ENCODE measurements at regions not wholly inside any gene's neighbourhood (a gene's known extent, or its start where the extent isn't known, plus 50 kb on each side); places are given as distances from the start of the nearest gene placed in this dataset.
A peak's percentile ranks its signal among the peaks of the same experiment; 100 is the strongest.
"Not testable (repeated sequence)": the region's sequence is repeated elsewhere in the genome, so short reads cannot be mapped to it uniquely, and the experiment has no call there.

DNA sequence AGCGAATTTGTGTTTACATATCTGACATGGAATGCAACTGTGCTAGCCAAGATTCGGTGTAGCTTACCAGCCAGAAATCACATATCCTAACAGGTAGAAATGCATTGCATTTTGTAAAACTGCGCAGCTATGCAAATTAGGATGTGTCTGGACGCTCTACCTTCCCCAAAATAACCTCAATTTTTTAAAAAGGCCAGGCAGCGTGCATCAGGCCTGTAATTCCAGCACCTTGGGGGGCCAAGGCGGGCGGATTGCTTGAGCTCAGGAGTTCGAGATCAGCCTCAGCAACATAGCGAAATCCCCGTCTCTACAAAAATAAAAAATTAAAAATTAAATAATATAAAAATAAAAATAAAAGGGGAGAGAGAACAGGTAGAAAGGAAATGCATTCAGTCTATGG, 305.0 kb downstream of the TYW1 start:
- no peak for DNase-seq

DNA sequence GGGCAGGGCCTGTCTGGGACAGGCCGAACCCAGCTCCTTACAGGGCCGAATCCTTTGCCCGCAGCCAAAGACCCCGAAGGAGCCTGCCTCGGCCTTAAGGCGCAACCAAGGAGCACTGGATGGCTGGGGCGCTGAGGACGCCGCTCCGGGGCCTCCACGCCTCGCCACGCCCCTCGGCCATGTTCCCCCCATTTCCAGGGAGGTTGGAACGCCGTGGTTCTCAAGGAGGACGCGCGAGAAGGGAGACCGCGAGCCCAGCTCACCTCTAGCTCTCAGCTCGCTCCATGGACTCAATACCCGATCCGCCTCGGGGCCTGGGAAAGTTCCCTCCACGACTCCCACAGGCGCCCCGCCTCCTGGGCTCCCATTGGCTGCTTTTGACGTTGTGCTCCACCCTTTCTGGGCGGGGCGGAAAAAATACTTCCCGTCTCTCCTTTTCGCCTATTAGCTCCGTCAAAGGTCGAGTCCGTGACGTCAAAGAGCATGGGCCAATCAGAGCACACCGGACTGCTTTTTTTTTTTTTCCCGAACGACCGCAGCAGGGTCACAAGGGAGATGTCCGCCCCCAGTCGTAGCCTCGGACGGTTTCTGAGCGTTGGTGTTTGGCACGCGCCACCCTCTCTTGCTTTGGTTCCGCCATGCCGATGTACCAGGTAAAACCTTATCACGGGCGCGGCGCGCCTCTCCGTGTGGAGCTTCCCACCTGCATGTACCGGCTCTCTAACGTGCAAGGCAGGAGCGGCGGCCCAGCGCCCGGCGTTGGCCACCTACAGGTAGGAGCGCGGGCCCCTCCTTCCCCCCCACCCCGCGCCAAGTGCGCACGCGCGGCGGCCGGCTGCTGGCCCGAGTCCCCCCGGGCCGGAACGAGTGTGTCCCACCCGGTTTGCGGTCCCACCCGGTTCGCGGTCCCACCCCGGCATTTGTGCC, 305.7 kb downstream of the TYW1 start:
- peak; percentile 98 to 99 for DNase-seq

DNA sequence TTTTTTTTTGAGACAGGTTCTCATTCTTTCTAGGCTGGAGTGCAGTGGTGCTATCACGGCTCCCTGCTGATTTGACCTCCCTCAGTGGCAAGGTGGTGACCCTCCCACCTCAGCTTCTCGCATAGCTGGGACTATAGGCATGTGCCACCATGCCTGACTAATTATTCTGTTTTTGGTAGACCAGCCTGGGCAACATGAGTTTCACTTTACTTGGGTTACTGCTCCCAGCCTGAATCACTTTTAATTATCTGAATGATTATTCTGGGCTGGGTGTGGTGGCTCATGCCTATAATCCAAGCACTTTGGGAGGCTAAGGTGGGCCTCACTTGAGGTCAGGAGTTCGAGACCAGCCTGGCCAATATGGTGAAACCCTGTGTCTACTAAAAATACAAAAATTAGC, 308.2 kb downstream of the TYW1 start:
- DNase-seq = not testable (repeated sequence)

DNA sequence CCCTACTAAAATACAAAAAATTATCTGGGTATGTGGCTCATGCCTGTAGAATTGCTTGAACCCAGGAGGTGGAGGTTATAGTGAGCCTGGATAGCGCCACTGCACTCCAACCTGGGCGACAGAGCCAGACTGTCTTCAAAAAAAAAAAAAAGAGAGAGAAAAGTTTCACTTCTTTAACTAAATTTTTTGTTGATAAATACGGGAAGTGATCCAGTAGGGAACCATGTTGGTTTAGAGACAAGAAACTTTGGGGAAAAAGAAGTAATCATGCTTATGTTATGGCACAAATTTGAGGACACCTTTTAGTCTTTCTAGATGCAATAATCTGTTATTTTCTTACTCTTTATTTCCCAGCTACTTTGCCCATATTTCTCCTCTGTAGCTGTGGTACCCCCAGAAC, 309.7 kb downstream of the TYW1 start:
- no peak for DNase-seq

DNA sequence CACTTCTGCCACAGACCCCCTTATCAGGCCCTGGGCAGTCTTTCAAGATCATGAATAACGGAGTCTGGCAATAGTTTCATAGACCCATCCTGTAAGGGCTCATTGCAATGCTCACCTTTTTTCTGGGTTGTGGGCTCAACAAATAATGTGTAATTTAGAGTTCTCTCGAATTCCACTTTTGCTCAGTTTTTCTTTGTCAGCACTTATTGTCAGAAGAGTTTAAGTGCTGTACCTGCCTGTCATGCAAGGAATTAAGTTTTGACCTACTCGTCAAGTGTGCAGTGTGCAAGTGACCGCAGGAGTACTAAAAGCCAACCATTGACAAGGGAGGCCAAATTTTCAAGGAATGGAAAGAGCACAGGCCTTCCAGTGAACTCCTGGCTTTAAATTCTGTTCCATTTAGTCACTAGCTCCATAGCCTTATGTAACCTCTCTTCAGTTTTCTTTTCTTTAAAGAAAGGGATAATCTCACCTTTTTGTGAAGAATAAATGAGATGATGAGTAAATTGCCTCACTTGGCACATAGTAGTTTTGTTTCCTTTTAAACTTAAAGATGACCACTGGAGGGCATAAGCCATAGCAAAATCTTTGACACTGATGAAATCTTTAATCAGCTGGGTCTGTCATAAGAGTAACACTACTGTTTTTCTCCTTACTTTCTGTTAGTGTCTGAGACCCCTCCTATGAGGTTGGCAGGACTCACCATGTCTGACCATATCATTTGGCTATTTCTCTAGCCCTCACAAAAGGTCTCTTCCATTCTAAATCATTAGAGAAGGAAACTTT, 313.3 kb downstream of the TYW1 start:
- no peak for DNase-seq

DNA sequence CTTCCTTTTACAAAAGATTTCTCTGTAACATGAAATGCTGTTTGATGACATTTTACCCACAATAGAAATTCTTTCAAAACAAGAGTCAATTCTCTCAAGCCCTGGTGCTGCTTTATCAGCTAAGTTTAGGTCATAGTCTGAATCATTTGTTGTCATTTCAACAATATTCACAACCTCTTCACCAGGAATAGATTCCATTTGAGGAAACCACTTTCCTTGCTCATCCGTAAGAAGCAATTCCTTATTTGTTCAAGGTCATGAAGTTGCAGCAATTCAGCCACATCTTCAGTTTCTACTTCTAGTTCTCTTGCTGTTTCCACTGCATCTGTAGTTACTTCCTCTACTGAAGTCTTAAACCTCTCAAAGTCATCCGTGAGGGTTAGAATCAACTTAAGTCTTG, 315.3 kb downstream of the TYW1 start:
- no peak for DNase-seq

DNA sequence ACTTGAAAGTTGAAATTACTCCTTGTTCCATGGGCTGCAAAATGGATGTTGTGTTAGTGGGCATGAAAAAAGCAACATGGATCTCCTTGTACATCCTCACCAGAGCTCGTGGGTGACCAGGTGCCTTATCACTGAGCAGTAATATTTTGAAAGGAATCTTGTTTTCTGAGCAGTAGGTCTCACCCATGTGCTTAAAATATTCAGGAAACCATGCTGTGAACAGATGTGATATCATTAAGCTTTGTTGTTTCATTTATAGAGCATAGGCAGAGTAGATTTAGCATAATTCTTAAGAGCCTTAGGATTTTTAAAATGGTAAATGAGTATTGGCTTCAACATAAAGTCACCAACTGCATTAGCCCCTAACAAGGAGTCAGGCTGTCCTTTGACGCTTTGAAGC, 316.6 kb downstream of the TYW1 start:
- DNase-seq = no peak

DNA sequence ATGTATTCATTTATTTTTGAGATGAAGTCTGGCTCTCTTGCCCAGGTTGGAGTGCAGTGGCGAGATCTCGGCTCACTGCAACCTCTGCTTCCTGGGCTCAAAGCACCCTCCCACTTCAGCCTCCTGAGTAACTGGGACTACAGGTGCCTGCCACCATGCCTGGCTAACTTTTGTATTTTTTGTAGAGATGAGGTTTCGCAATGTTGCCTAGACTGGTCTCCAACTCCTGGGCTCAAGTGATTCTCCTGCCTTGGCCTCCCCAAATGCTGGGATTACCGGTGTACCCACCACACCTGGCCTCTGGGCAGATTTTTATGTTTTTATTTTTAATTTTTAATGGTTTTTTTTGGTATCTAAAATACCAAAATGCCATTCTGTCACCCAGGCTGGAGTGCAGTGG, 320.3 kb downstream of the TYW1 start:
- not testable (repeated sequence) for DNase-seq

DNA sequence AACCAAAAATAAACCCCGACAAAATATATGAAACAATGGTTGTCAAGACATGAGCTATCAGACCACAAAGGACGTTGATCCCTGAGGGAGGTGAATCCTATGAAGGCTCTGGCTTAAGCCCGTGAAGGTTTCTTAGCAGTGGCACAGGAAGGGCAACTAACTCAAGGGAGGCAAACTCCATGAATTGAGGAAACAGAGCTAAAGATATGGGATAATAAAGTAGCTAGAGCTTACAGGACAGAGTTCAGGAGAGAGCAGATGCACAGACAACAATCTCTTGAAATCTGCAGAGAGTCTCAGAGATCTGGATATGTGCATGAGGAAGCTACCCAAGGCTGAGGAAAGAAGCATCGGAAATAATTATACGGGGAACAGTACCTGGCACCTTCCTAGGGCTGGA, 331.6 kb downstream of the TYW1 start:
- not testable (repeated sequence) for DNase-seq

DNA sequence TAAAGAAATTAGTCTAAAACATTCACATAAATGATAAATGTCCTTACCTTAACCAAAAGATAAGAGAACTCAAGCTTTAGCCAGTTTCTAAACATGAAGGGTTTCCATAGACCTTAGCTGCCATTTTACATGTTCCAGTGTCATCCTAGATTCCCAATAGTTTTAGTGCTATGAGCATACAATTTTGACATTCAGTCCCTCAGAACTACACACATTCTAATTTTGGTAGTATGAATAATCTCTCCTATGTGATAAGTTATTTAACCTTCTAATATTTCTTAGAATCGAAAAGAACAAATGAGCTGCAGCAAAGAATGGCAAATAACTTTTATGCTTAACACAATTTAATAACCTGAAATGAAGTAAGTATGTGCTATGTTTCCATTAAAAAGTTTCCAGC, 338.5 kb downstream of the TYW1 start:
- DNase-seq = not testable (repeated sequence)

DNA sequence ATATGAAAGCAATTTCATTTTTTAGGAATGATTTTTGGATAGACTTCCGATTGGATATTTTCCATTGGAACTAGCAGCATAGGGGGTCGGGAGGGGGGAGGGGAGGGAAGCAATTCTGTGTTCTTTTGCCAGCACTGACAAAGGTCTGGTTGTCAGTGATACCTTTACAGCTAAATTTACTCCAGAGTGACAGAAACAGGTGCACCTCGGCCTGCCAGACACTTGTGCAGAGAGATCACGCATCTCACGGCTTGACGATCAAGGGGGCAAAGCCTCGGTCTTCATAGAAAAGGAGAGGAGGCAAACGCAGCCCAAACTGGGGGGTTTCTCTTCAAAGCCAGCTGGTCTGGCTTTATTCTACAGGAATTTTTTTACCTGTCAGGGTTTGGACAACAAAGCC, 339.0 kb downstream of the TYW1 start:
- DNase-seq = not testable (repeated sequence)

DNA sequence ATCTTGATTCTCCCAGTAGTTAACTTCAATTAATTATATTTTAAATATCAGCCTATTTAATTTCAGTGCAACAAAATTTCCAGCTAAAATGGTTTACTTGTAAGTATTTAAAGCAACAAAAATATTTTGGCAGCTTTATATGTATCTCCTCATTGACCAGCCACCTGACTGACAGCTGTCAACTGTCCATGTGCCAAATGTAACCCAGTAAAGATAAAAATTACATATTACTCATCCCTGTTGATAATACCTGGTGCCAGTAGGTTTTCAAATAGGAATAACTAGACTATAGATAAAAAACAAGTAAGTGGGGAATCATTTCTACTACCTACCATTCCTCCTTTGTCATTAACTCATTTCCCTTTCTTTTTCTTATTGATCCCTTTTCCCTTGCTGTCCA, 341.9 kb downstream of the TYW1 start:
- not testable (repeated sequence) for DNase-seq

DNA sequence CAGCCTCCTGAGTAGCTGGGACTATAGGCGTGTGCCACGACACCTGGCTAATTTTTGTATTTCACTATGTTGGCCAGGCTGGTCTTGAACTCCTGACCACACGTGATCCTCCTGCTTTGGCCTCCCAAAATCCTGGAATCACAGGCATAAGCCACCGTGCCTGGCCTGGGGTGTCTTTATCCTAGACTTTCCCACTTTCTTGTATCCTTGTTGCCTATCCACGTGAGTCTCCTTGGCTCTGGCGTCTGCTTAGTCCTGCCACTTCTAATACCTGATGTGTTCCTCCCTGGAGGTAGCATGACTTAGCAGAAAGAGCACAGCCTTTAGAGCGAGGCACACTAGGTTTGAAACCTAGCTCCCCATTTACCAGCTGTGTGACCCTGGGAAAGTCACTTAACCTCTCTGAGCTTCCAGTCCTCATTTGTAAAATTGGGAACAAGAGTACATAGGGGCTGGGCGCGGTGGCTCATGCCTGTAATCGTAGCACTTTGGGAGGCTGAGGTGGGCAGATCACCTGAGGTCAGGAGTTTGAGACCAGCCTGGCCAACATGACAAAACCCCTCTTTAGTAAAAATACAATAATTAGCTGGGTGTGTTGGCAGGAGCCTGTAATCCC, 344.6 kb downstream of the TYW1 start:
- DNase-seq = no peak

DNA sequence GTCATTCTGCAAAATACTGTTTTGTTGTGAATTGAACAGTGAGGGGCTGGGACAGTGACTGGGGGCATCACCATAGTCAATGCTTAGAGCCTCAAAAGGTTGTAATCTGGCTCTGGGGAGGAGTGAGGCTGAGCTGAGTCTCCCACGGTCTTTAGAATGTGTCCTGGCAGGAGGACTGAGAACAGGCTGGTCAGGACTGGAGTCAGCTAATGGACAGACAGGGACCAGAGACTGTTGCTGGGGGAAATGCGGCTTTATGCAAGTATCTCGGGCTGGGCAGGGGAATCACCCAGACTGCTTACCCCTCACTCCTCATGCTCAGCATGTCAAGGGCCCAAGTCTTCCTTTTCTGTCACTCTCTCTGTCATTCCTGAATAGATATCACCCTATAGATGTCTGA, 346.5 kb downstream of the TYW1 start:
- DNase-seq = no peak

DNA sequence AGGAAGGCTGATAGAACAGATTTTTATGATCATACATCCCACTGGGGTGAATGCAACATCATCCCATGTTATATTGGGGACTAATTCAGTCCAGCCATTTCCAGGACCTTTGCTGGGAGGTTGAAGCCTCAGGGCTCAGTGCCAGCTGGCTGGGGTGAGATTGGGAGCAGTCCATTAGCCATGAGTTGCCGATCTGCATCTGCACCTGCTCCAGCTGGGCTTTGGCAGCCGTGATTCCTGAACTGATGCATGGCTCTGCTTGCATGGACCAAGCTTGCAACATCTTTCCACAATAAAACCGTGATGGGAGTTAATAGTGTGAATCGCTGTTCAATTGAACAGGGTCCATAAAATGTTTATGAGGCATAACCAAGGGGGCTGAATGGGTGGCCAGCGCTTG, 346.9 kb downstream of the TYW1 start:
- DNase-seq = peak in 1 of 2 experiments; percentile 32

DNA sequence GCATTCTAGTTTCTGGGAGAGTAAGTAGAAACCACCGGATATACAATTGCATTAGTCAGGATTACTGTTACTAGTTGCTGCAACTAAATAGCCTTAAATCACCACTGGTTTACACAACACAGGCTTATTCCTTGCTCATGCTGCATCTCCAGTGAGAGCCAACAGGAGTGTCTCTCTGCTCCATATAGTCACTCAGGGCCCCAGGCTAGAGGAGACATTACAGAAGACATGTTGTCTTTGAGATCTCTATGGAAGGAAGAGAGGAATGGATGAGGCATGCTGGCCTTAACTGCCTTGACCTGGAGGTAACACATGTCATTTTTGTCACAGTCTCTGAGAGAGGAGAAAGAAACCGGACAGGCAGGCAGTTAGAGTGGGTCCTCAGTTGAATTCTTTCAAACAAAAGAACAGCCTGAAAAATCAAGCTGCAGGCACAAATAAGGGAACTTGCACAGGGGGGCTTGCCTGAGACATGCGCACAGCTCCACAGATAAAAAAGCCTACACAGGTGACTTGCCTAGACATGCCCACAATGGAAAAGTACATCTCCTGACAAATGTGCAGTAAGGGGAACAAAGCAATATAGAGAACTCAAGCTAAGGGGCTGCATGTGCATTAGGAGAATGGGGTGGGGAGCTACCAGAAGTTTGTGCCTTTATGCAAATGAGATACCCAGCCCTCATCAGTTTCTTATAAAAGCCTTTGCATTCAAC, 348.0 kb downstream of the TYW1 start:
- no peak for DNase-seq

DNA sequence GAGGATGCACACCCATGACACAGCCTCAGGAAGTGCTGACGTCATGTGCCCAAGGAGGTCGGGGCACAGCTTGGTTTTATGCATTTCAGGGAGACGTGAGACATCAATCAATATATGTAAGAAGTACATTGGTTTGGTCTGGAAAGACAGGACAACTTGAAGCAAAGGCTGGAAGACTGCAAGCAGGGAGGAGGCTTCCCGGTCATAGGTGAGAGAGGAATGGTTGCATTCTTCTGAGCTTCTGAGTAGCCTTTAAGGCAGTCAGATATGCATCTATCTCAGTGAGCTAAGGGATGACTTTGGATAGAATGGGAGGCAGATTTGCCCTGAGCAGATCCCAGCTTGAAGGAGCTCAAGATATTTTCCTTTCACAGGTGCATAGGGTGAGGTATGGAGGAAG, 349.5 kb downstream of the TYW1 start:
- no peak for DNase-seq

DNA sequence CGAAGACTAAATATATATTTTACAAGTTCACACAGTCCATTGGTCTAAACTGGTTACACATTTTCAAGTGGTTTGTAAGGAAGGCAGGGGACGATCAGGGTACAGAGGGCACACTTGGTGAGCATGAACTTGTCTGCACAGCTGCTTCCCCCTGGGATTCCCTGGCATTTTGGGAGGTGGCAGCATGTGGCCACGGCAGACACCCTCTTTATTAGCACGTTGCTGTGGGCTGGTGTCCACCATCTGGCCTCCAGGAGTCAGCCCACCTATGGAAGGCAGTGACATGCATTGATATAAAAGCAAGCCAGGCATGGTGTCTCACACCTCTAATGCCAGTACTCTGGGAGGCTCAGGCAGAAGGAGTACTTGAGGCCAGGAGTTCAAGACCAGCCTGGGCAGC, 350.2 kb downstream of the TYW1 start:
- DNase-seq = peak; percentile 6 to 67

DNA sequence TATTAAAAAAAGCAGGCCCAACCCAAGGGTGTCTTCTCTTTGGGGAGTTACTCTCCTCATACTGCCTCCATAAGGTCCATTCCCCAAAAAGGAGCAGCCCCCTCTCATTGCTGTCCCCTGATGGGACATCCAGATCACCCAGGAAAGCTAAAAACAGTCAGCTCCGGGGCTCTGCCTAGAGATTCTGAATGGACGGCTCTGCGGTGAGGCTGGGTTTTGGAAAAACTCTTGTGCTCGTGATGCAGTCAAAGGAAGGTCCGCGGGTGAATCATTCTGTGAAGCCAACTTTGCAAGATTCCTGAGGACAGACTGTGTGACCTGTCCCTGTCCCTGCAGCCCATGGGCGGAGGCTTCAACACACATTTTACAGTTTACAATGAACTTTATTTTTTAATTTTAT, 351.5 kb downstream of the TYW1 start:
- DNase-seq = no peak

DNA sequence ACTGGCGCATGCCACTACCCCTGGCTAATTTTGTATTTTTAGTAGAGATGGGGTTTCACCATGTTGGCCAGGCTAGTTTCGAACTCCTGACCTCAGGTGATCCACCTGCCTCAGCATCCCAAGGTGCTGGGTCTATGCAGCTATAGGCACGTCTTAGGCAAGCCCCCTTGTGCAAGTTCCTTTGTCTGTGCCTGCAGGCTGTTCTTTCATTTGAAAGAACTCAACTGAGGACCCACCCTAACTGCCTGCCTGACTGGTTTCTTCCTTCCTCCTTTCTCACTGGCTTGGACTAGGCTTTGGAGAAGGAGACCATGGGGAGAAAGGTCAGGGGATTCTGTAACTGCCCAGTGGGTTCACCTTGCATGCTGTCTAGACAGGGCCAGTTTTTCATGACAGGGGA, 361.0 kb downstream of the TYW1 start:
- not testable (repeated sequence) for DNase-seq

DNA sequence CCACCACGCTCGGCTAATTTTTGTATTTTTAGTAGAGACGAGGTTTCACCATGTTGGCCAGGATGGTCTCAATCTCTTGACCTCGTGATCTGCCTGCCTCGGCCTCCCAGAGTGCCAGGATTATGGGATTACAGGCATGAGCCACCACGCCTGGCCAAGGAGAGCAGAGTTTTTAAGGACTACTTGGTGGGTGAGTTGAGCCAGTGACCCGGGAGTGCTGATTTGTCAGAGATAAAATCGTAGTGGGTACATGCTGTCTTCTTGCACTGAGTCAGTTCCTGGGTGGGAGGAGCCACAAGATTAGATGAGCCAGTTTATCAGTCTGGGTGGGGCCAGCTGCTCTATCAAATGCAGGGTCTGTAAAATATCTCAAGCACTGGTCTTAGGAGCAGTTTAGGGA, 361.7 kb downstream of the TYW1 start:
- DNase-seq = not testable (repeated sequence)

DNA sequence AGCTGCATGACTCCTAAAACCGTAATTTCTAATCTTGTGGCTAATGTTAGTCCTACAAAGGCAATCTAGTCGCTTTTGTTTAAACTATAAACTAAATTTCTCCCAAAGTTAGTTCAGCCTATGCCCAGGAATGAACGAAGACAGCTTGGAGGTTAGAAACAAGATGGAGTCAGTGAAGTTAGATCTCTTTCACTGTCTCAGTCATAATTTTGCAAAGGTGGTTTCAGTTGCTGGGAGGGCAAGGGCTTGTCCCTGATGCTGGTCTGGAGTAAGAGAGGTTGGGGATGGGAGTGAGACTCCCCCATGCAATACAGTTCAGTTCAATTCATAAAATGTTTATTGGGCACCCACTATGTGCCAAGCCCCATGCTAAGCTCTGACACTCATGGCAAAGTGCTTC, 362.1 kb downstream of the TYW1 start:
- not testable (repeated sequence) for DNase-seq

DNA sequence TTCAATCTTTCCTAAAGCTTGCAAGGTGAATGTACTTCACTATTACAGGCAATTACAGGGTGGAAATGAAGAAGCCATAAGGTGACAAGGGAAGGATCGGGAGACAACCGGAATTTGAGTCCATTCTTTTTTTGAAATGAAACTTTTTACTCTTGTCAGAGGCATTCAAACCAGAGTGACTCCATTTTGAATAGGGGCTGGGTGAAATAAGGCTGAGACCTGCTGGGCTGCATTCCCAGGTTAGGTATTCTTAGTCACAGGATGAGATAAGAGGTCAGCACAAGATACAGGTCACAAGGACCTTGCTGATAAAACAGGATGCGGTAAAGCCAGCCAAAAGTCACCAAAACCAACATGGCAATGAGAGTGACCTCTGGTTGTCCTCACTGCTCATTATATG, 363.3 kb downstream of the TYW1 start:
- no peak for DNase-seq

Measured in NCI-H524 (cell line).